Stimulated activated CD4-positive, alpha-beta T cell treated with anti-CD3 and anti-CD28 coated beads, Interleukin-2, amount 100 ng/mL, for 4 hours (primary cell): ENCODE measurements at regions not wholly inside any gene's neighbourhood (a gene's known extent, or its start where the extent isn't known, plus 50 kb on each side); places are given as distances from the start of the nearest gene placed in this dataset.
"Not testable (repeated sequence)": the region's sequence is repeated elsewhere in the genome, so short reads cannot be mapped to it uniquely, and the experiment has no call there.

Experiments used
- DNase-seq: peaks from one replicate; pipeline ENCODE4 v3.0.0-alpha.2; 2020; ENCODE audit warnings: low read depth

- DNase-seq = no peak
Measured at GRCh38 chr2:180927030-180927686, 53.2 kb upstream of the UBE2E3 start.

- no peak for DNase-seq
Measured at GRCh38 chr2:180925700-180926099, 54.7 kb upstream of the UBE2E3 start.

- DNase-seq = no peak
Measured at GRCh38 chr2:180924063-180924462, 56.3 kb upstream of the UBE2E3 start.

- DNase-seq = no peak
Measured at GRCh38 chr2:180910831-180911665, 69.4 kb upstream of the UBE2E3 start.

GRCh38 chr2:180907731-180908130 lies 72.7 kb upstream of the UBE2E3 start:
- DNase-seq = no peak

- DNase-seq = no peak
Measured at GRCh38 chr2:180905461-180905860, 74.9 kb upstream of the UBE2E3 start.

- DNase-seq = no peak
Measured at GRCh38 chr2:180905002-180905401, 75.4 kb upstream of the UBE2E3 start.

GRCh38 chr2:180901331-180901730 lies 79.1 kb upstream of the UBE2E3 start:
- DNase-seq = no peak

- DNase-seq = no peak
Measured at GRCh38 chr2:180893752-180894151, 86.7 kb upstream of the UBE2E3 start.

GRCh38 chr2:180892091-180892490 lies 88.3 kb upstream of the UBE2E3 start:
- no peak for DNase-seq

- DNase-seq = no peak
Measured at GRCh38 chr2:180891360-180891759, 89.0 kb upstream of the UBE2E3 start.

- no peak for DNase-seq
Measured at GRCh38 chr2:180890781-180891180, 89.6 kb upstream of the UBE2E3 start.

GRCh38 chr2:180882959-180883358 lies 97.4 kb upstream of the UBE2E3 start:
- no peak for DNase-seq

- no peak for DNase-seq
Measured at GRCh38 chr2:180876506-180876905, 103.9 kb upstream of the UBE2E3 start.

GRCh38 chr2:180873219-180873618 lies 107.2 kb upstream of the UBE2E3 start:
- DNase-seq = no peak

- not testable (repeated sequence) for DNase-seq
Measured at GRCh38 chr2:180872781-180873180, 107.6 kb upstream of the UBE2E3 start.

- DNase-seq = no peak
Measured at GRCh38 chr2:180872255-180872654, 108.2 kb upstream of the UBE2E3 start.

GRCh38 chr2:180871649-180872048 lies 108.8 kb upstream of the UBE2E3 start:
- no peak for DNase-seq

- no peak for DNase-seq
Measured at GRCh38 chr2:180849851-180850250, 130.6 kb upstream of the UBE2E3 start.

GRCh38 chr2:180848393-180848792 lies 132.0 kb upstream of the UBE2E3 start:
- DNase-seq = no peak

GRCh38 chr2:180846756-180847472 lies 133.5 kb upstream of the UBE2E3 start:
- DNase-seq = no peak

GRCh38 chr2:180842461-180842860 lies 137.9 kb upstream of the UBE2E3 start:
- no peak for DNase-seq

- DNase-seq = no peak
Measured at GRCh38 chr2:180840641-180841040, 139.8 kb upstream of the UBE2E3 start.
